Endothelial cell of umbilical vein (primary cell): ENCODE measurements at regions not wholly inside any gene's neighbourhood (a gene's known extent, or its start where the extent isn't known, plus 50 kb on each side); places are given as distances from the start of the nearest gene placed in this dataset.

Experiments
- BruUV-seq: library from RNA; stranded (reverse); fragments of 400-500 nt; replicated peaks from 2 replicates; lab custom pipeline; 2021; lab: Mats Ljungman, UMichigan
- CTCF ChIA-PET: fragments of 300-600, 350-600 bp; sonication (Branson Sonifier 250); formaldehyde crosslinking; loops from one replicate; lab custom pipeline; 2021; ENCODE audit warnings: antibody characterized with exemption, inconsistent platforms; lab: Charles Lee
- POLR2A ChIA-PET: fragments of 300-600, 350-600 bp; sonication (Branson Sonifier 250); formaldehyde crosslinking; loops from one replicate; lab custom pipeline; 2021; ENCODE audit warnings: antibody characterized with exemption, inconsistent platforms; lab: Charles Lee
- DNase-seq: peaks from one replicate; pipeline ENCODE4 v3.0.0-alpha.2; 2011; ENCODE audit warnings: low read depth, low spot score
- FAIRE-seq: peaks from 2 replicates; lab custom pipeline; 2011; peaks lifted over from hg19 to GRCh38; lab: Jason Lieb, UNC
- H2AFZ ChIP-seq: 2 replicates; pipeline ENCODE4 v1.6.0; 2012; ENCODE audit warnings: low read depth, low read length, control low read depth, inconsistent platforms
- H3K27ac ChIP-seq: 2 replicates; pipeline ENCODE4 v1.5.1; 2011; ENCODE audit warnings: low read depth, mild to moderate bottlenecking, control low read depth, low read length, moderate library complexity; ENCODE audit not compliant: insufficient read depth
- H3K27me3 ChIP-seq, 2 experiments: 2 replicates each; pipeline versions ENCODE4 v1.6.0 to v1.6.1; 2011; ENCODE audit warnings: low read length in 2 of 2, mixed read lengths in 1 of 2; ENCODE audit not compliant: control insufficient read depth in 2 of 2, insufficient read depth in 2 of 2
- H3K36me3 ChIP-seq, 2 experiments: 2 replicates in 1 of 2; 3 replicates in 1 of 2; pipeline ENCODE4 v1.5.1; 2011; ENCODE audit warnings: low read length in 2 of 2, mild to moderate bottlenecking in 1 of 2, moderate library complexity in 1 of 2; ENCODE audit not compliant: control insufficient read depth in 2 of 2, insufficient read depth in 2 of 2; ENCODE audit errors: extremely low read depth in 1 of 2
- H3K4me1 ChIP-seq: 3 replicates; pipeline ENCODE4 v1.5.1; 2011; ENCODE audit warnings: mild to moderate bottlenecking, low read length; ENCODE audit not compliant: control insufficient read depth, insufficient read depth; ENCODE audit errors: extremely low read depth
- H3K4me2 ChIP-seq: 2 replicates; pipeline ENCODE4 v1.6.1; 2011; ENCODE audit warnings: low read length, control low read depth, mixed read lengths; ENCODE audit not compliant: insufficient read depth
- H3K4me3 ChIP-seq, 3 experiments: fragments of 200-600 bp in 1 of 3; sonication (generic), shearing (Covaris generic) in 1 of 3; replicated peaks in 1 of 3; 2 replicates each; pipeline ENCODE4 v1.5.1; 2011 to 2016; ENCODE audit warnings: control low read depth in 3 of 3, low read length in 3 of 3, mild to moderate bottlenecking in 2 of 3, inconsistent platforms in 1 of 3, low read depth in 1 of 3, moderate library complexity in 1 of 3; ENCODE audit not compliant: insufficient read depth in 1 of 3
- H3K79me2 ChIP-seq: 2 replicates; pipeline ENCODE4 v1.6.0; 2012; ENCODE audit warnings: low read length, inconsistent platforms; ENCODE audit not compliant: control insufficient read depth, insufficient read depth
- H3K9ac ChIP-seq: replicated peaks from 2 replicates; pipeline ENCODE3; 2011; ENCODE audit warnings: low read length, control low read depth; ENCODE audit not compliant: insufficient read depth; ENCODE audit errors: extremely low read depth
- H3K9me1 ChIP-seq: replicated peaks from 3 replicates; pipeline ENCODE4 v1.6.0; 2011; ENCODE audit warnings: mild to moderate bottlenecking, low read length; ENCODE audit not compliant: control insufficient read depth, insufficient read depth; ENCODE audit errors: extremely low read depth
- H3K9me3 ChIP-seq: replicated peaks from 2 replicates; pipeline ENCODE4 v1.5.1; 2012; ENCODE audit warnings: low read length, inconsistent platforms; ENCODE audit not compliant: control insufficient read depth, insufficient read depth
- H4K20me1 ChIP-seq: replicated peaks from 2 replicates; pipeline ENCODE3; 2011; ENCODE audit warnings: mild to moderate bottlenecking, low read length; ENCODE audit not compliant: control insufficient read depth, insufficient read depth; ENCODE audit errors: extremely low read depth
- CTCF ChIP-seq, 2 donors: IDR thresholded peaks; 1 replicate in 1 of 2; 2 replicates in 1 of 2; pipeline ENCODE4 v1.5.1; 2011; ENCODE audit warnings: low read length in 2 of 2, mild to moderate bottlenecking in 2 of 2, moderate library complexity in 2 of 2, control low read depth in 1 of 2, inconsistent platforms in 1 of 2, low read depth in 1 of 2; ENCODE audit not compliant: insufficient read depth in 1 of 2; ENCODE audit errors: extremely low read depth in 1 of 2
- EZH2 ChIP-seq: IDR thresholded peaks from 2 replicates; pipeline ENCODE4 v1.6.1; 2012; ENCODE audit warnings: borderline replicate concordance, low read depth, mild to moderate bottlenecking, moderate library complexity, low read length, inconsistent platforms; ENCODE audit not compliant: severe bottlenecking
- FOS ChIP-seq: IDR thresholded peaks from 2 replicates; pipeline ENCODE4 v1.6.1; 2011; ENCODE audit warnings: mild to moderate bottlenecking, low read length, moderate library complexity, borderline replicate concordance; ENCODE audit not compliant: insufficient read depth
- GATA2 ChIP-seq: IDR thresholded peaks from 2 replicates; pipeline ENCODE4 v1.7.0; 2011; ENCODE audit warnings: low read depth, mild to moderate bottlenecking, moderate library complexity, mixed read lengths, low read length; ENCODE audit not compliant: insufficient read length, insufficient read depth
- JUN ChIP-seq: IDR thresholded peaks from 2 replicates; pipeline ENCODE4 v1.6.1; 2011; ENCODE audit warnings: borderline replicate concordance, low read depth; ENCODE audit not compliant: insufficient read length, insufficient read depth
- MYC ChIP-seq: IDR thresholded peaks from one replicate; pipeline ENCODE4 v1.6.1; 2011; ENCODE audit warnings: mild to moderate bottlenecking, low read depth, low read length
- POLR2A ChIP-seq: IDR thresholded peaks from 2 replicates; pipeline ENCODE4 v1.6.1; 2012; ENCODE audit warnings: low read depth, mild to moderate bottlenecking, control low read depth, low read length
- POLR2AphosphoS5 ChIP-seq: IDR thresholded peaks from 2 replicates; pipeline ENCODE4 v1.6.1; 2012; ENCODE audit warnings: low read depth, mild to moderate bottlenecking, control low read depth, low read length, moderate library complexity; ENCODE audit not compliant: insufficient read depth
- dilution Hi-C: fragments of 300-500 bp; cut with MboI; formaldehyde crosslinking; loops from one replicate; pipeline ENCODE4 v1.15.0; 2019; ENCODE audit warnings: low sequenced_read_pairs; ENCODE audit not compliant: extremely low pct_ligation_motif_present
- intact Hi-C: fragments of 100-400 bp; cut with micrococcal nuclease; formaldehyde crosslinking; loops from one replicate; pipeline ENCODE4 v1.10.0; 2022
- TF ChIP-seq, protein P1 (sequence below): IDR thresholded peaks from 2 replicates; pipeline ENCODE4 v1.6.1; 2011; ENCODE audit not compliant: insufficient read depth, insufficient read length

- ChIA-PET POLR2A (no interaction called here), CTCF (no interaction called here)
- Histone ChIP-seq H3K27me3 (no peaks in the 10 kb centered on the region), H3K79me2 (no peaks in the 10 kb centered on the region), H3K4me3 (no peak overlapping the region), H3K9ac (no peak overlapping the region), H3K4me2 (no peak overlapping the region), H3K36me3 (no peaks in the 10 kb centered on the region), H2AFZ (no peak overlapping the region), H3K9me3 (peaks cover 3% of the 10 kb centered on the region), H3K4me1 (no peaks in the 10 kb centered on the region), H4K20me1 (no peaks in the 10 kb centered on the region), H3K27ac (no peak overlapping the region), H3K9me1 (no peaks in the 10 kb centered on the region)
- DNase-seq = no peak
- no TSS peak for BruUV-seq
- dilution Hi-C loops = no loop called here
- intact Hi-C loops = no loop called here
- FAIRE-seq = no peak
- TF ChIP-seq POLR2A (no peak), GATA2 (no peak), MYC (no peak), FOS (no peak), POLR2AphosphoS5 (no peak), JUN (no peak), CTCF (IDR thresholded peaks at IDR 0.05; ENCODE audit: extremely low read depth in 1 of 2, insufficient read depth in 1 of 2, low read depth in 1 of 2, low read length in 2 of 2) (no peak)
These were observed 460.3 kb upstream of the ZNF717 start for GRCh38 chr3:76245622-76246021.

- Histone ChIP-seq H3K27ac (no peak overlapping the region), H3K4me2 (no peak overlapping the region), H3K9me3 (peaks cover 1% of the 10 kb centered on the region), H3K4me3 (no peak overlapping the region), H3K4me1 (no peaks in the 10 kb centered on the region), H3K9me1 (no peaks in the 10 kb centered on the region), H2AFZ (no peak overlapping the region), H4K20me1 (no peaks in the 10 kb centered on the region), H3K9ac (no peak overlapping the region), H3K36me3 (no peaks in the 10 kb centered on the region), H3K27me3 (no peaks in the 10 kb centered on the region), H3K79me2 (no peaks in the 10 kb centered on the region)
- ChIA-PET POLR2A (no interaction called here), CTCF (no interaction called here)
- no peak for TF ChIP-seq CTCF (IDR thresholded peaks at IDR 0.05; ENCODE audit: extremely low read depth in 1 of 2, insufficient read depth in 1 of 2, low read depth in 1 of 2, low read length in 2 of 2)
- no peak for TF ChIP-seq GATA2
- TF ChIP-seq JUN = no peak
- TF ChIP-seq POLR2A = no peak
- TF ChIP-seq MYC = no peak
- no peak for TF ChIP-seq EZH2
- no peak for TF ChIP-seq FOS
- TF ChIP-seq, protein P1, sequence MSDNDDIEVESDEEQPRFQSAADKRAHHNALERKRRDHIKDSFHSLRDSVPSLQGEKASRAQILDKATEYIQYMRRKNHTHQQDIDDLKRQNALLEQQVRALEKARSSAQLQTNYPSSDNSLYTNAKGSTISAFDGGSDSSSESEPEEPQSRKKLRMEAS = no peak
- TF ChIP-seq POLR2AphosphoS5 = no peak
- intact Hi-C loops = no loop called here
- DNase-seq = no peak
- dilution Hi-C loops = no loop called here
- FAIRE-seq = no peak
- BruUV-seq = no TSS peak
These were observed 479.1 kb upstream of the ZNF717 start for GRCh38 chr3:76264496-76264895.
